NCI-H226 (cell line): ENCODE measurements at regions not wholly inside any gene's neighbourhood (a gene's known extent, or its start where the extent isn't known, plus 50 kb on each side); places are given as distances from the start of the nearest gene placed in this dataset.

Experiments
- DNase-seq: peaks from one replicate; pipeline ENCODE4 v3.0.0-alpha.2; 2015

DNA sequence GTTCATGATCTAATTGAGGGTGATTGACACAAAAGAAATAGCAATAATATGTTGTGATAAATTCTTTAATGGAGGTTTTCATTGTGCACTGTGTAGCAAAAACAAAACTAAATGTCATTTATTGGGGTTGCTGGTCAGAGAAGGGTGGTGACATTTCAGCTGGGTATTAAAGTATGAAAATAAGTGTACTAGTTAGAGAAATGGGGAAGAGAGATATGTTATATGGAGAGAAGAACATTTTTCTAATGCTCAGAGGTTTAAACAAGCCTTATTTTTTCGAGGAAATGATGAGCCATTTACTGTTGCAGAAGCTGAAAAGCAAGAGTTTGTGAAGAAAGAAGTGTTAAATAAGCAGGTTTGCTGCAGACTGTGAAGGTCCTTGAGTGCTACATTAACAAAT is 142.7 kb upstream of the PAQR3 start:
- no peak for DNase-seq

DNA sequence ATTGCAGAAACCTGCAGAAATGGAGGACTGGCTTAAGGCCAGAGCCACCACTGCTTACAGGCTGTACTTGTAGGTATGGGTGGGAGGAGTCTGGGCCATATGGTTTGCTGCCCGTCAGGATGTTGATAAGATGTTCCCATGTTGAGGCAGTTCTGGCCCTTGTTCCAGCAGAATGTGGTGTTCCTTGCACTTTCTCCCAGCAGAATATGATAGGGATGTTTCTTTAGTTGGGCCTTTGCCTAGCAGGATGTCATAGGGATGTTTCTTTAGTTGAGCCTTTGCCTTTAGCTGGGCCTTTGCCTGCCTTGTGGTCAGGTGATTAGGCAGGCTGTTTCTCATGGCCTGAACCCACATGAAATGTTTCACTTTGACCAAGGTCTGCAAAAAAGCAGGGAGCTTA is 139.1 kb upstream of the PAQR3 start:
- no peak for DNase-seq

DNA sequence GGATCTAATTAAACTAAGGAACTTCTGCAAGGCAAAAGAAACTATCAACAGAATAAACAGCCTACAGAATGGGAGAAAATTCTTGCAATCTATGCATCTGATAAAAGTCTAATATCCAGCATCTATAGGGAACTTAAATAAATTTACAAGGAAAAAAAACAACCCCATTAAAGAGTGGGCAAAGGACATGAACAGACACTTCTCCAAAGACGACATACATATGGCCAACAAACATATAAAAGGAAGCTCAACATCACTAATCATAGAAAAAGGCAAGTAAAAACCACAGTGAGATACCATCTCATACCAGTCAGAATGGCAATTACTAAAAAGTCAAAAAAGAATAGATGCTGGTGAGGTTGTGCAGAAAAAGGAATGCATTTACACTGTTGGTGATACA is 134.8 kb upstream of the PAQR3 start:
- DNase-seq: no peak

DNA sequence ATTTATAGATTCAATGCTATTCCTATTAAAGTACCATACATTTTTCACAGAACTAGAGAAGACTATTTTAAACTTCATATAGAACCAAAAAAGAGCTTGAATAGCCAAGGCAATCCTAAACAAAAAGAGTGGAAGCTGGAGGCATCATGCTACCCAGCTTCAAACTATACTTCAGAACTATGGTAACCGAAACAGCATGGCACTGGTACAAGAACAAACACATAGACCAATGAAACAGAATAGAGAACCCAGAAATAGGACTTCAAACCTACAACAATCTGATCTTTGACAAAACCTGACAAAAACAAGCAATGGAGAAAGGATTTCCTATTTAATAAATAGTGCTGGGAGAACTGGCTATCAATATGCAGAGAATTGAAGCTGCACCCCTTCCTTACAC is 134.2 kb upstream of the PAQR3 start:
- no peak for DNase-seq

DNA sequence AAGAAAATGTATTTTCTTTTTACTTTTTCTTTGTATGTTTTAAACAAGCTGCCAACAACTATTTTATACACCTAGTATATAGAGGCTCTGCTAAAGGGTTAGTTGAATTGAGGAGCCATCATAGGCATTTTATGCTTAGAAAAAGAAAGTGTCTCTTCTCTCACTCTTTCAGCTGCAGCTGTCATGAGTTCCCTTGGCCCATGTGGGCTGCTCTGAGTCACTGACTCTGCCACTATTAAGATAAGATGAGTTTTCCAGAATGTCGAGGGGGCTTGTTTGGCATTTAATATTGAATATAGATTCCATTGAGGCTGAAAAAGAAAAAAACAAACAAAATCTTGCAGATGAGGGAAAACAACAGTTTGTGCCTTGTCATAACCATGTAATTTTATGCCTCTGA is 126.0 kb upstream of the PAQR3 start:
- no peak for DNase-seq

DNA sequence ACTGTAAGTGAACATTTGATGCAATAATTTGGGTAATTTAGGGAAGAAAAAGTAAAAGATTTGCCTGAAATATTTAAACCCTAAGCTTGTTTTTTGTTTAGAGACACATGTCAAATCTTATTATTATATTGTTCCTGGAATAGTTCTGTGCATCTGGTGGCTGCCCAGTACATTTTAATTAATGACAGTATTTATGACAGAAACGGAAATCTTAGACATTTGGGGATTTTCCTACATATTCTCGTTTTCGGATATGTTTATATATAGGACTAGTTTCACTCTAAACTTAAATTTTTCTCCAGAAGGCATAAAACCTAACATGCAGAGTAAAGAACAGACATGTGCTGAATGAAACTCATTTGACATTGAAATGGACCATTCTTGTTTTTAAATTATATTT is 125.6 kb upstream of the PAQR3 start:
- no peak for DNase-seq

DNA sequence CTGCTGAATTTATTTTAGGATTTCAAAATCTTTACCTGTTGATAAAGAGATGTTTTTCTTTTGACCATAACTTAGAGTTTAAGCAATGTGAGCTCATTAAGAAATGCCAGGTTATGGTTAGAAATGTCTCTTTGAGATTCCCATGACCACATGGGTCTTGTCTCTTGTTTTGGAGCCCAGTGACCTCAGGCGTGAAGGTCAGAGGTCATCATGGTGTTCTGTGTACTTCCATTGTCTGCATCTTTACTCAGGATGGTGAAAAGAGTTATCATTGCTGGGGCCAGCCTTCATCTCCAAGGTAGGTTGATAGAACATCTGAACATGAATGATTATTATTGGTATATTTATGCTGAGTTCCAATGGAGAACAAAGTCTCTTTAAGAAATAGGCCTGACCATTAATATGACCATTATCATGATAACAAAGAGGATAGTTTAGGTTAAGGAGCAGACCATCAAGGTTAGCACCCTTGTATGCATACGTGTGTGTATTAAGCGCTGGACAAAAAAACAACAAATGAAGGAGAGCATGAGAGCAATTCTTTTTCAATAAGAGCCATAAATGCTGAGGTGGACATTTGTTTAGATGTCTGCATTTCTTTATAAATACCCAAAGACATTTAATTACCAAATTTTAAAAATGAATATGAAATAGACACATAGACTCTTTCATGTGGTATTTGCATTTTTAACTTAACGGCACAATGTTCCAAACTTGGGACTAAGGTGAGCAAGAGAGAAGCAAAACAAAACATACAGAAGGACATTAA is 120.6 kb upstream of the PAQR3 start:
- DNase-seq: no peak

DNA sequence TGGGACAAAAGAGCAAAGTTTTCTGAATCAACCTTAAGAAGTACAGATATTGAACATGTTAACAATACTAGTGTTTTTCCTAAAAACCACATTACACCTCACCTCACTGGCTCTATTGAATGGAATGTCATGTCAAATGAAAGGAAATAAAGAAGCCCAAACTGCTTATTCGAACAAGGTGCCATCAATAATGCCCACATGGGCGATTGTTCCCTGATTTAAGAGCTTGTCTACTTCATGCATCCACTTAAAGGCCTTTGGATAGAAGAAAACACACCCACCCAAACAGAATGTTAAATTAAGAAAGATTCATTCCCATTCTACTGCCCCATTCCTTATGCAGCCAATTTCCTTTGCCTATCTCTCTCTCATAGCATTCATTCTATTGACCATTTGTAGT is 118.5 kb upstream of the PAQR3 start:
- DNase-seq: no peak

DNA sequence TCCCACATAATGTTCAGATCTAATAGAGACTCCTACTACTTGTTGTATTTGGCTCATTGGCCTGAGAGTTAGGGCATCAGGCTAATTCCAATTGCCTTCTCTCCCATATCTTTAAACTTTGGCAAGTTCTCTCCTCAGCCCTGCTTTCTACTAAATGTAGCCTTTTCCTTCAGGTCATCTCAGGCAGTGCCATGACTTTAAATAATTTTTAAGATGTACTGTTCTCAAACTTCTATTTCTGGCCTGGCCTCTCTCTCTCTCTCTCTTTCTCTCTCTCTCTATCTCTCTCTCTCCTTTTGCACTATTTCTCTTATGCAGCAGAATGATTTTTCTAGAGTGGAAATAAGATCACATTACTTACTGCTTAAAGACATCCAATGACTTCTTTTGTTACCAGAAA is 114.5 kb upstream of the PAQR3 start:
- DNase-seq: no peak

DNA sequence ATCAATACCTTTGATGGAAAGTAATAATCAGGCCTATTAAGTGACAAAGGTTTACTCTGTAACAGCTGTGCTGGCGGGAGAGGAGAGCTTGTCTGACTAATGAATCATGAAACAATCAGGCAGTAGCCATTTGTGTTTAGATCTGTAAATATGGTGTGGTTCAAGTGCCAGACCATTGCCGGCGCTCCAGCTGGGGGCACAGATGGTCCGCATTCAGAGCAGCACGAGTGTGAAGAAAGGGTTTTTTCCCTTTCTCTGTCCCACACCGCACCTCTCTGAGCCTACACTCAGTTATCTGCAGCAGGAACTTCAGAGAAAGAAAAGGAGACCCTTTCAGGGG is 111.3 kb upstream of the PAQR3 start:
- no peak for DNase-seq

DNA sequence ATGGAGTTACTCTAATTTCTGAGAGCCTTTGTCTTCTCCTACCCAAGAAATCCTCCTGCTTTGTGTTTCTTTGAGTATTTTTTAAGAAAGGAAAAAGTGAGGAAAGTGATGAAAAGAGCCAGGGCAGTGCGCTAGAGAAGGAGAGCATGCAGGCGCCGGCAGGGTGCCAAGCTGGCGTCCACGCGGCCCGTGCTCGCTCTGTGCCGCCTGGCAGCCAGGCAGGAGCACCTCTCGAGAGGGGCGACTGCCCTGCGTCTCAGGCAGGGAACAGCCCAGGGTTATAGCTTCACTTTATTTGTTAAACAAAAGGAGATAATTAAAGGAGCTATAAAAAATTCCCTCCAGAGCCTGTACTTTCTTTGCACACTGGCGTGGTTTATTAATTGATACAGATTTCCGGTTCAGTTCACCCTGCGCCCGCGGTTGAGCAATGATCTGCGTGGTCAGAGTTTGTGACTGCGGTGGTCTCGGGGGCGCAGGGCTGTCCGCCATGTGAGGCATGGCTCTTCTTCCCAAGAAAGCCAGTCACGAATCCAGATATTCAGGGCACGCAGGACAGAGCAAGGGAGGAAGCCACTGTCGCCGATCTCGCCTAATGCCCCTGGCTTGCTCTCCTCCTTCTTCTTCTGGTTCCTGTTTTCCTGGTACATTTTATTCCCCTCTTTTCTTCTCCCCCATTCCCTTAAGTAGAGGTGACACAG is 110.8 kb upstream of the PAQR3 start:
- DNase-seq: no peak

DNA sequence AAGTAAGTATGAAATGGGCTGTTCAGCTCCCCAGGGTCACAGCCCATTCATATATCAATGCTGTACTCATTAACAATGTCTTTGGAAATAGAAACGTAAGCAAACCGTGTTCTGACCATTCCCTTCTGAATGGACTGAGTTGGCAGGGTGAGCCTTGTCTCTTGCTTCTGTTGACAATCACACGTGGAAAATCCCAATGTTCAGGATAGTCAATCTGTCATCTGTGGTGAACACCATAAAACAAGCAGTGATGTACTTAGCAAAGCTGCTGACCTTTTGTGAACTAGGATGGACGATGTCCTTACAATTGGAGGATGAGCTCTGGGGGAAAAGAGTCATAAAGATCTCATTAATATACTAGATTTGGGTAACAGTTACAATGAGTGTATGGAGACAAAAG is 109.6 kb upstream of the PAQR3 start:
- DNase-seq: no peak

DNA sequence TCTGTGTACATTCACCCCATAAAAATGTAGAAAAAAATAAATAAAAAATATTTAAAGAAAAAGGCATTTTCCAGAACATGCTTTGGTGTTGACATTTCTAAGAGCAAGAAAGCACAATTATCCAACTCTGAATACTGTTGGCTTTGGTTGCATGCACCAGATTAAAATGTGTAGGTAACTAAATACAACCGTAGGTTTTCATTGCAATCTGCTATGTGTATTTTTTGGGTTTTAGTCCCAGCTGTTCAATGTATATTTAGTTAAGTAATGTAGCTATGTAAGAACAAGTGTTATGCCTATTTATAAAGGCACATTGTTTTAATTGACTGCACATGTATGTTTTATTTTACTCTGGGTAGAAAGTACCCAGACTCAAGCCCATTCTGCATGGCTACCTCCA is 108.1 kb upstream of the PAQR3 start:
- no peak for DNase-seq

DNA sequence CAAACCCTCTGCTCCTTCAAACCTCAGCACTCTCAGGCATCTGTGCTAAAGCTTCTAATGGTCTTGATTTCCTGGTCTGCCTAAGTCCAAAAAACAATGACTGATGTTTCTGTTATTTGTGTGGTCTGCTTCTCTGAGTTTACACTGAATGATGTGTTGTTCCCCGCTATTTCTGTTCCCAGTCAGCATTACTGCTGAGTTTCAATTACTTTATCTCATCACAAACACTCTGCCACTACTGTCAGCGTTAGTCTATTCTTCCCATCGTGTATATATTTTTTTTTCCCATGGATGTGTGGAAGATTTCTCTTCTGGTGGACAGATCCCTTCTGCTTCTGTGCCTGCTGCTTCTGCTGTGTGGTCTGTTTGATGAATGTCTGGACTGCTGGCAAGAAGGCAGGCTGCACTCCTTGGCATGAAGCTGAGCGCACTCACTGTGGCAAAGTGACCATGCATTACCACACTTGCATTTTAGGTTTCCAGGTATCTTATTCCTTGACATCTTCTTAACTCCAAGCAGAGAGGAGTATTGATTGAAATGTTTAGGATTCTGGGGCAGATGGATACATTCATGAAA is 106.9 kb upstream of the PAQR3 start:
- no peak for DNase-seq

DNA sequence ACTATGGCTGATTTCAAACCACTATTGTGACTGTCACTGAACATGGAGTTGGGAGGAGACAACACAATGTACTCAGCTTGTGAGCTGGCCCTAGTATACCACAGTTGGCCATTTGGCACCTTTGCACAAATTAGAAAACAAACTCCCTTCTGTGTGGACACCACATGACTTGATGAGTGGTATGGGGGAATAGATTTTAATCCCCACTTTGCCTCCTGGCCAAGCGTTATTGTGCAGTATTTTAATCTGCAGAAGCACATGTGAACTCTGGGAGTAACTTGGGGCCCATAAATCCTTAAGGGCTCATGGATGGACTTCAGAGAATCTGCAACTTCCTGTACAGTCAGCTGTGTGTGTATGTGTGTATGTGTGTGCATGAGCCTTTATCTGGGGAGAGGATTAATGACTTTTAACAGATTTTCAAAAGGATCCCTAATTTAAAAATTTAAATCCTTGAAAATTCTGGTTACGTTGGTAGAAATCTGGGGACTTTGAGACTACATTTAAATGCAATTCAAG is 105.0 kb upstream of the PAQR3 start:
- peak; percentile 1 for DNase-seq

DNA sequence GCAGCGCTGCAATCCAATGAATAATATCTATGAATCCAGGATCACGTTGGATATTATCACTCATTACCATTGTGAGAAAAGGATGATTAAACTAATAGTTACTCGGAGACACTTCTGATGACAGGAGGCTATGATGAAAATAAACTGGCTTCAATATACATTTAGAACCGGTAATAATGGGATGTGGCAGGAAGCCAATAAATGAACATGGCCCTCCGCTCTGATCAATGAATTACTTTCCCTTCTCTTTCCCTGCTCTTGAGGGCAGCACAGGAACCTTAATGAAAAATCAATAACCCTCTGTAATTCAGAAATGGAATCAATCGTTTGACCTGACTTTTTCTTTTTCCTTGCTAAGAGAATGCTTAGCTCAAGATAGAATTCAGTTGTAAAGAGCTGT is 103.9 kb upstream of the PAQR3 start:
- DNase-seq: no peak

DNA sequence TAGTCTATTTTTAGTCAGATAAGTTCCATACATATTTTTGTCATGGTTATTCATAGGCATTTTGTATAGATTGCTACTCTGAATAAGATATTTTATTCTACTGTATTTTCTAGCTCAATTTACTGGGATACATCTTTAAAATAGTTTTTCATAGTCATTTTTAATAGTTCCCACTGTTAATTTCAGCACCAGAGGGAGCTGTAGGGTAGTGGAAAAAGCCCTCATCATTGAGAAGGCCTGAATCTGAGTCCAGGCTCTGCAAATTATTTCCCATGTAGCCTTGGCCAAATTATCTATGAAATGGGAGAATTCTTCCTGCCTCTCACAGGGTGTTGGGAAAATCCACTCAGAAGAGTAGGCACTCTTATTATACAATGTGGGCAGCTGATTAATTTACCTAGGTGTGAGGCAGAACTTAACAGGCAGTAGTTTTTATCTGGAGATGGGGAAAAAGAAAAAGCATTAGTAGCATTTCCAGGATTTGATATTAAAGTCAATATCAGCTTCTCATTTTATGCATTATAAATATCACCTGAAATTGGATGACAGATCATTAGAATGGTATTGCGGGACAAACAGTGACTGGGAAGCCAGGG is 102.9 kb upstream of the PAQR3 start:
- DNase-seq: peak; percentile 19

DNA sequence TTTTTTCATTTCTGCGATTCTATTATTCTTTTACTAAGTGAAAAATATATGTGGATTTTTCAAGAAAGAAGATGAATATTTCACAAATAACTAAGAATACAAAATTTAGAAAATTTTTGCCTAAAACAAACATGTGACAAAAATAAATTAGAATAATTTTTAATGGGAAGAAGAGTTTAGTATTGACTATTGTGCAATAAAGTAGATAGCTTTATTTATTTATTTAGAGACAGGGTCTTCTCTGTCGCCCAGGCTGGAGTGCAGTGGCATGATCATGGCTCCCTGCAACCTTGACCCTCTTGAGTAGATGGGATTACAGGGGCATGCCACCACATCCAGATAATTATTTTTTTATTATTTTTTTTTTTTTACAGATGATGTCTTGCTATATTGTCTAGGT is 95.3 kb upstream of the PAQR3 start:
- no peak for DNase-seq

DNA sequence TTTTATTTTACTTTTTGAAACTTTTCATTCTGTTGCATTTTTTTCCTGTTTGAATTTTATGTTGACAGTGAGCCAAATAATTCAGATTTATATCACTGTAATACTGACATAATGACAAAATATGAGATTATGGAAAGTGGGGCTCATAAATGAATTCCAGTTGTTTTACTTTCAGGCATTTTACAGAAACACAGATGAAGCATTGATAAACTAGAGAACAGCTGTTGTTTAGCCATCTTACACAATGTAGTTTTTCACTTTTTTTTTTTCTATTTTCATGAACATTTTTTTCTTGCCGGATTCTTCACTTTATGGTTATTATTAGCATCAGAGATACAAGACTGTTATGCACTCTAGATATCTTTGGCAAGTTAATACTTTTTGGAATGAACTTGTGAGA is 91.7 kb upstream of the PAQR3 start:
- no peak for DNase-seq

DNA sequence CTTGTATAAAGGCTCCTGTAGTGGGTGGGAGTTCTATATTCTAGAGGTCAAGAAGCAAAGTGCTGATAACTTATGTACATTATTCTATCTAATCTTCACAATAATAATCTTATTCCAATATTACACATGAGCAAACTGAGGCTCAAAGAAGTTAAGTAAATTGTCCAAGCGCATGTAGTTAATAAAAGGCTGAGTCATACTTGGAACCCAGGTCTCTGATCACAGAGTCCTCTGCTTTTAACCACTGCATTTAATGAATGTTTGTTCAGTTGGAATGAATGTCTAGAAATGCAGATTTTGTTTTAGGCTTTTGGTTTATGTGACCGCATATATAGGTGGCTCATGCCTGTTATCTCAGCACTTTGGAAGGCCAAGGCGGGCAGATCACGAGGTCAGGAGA is 88.4 kb upstream of the PAQR3 start:
- DNase-seq: no peak

DNA sequence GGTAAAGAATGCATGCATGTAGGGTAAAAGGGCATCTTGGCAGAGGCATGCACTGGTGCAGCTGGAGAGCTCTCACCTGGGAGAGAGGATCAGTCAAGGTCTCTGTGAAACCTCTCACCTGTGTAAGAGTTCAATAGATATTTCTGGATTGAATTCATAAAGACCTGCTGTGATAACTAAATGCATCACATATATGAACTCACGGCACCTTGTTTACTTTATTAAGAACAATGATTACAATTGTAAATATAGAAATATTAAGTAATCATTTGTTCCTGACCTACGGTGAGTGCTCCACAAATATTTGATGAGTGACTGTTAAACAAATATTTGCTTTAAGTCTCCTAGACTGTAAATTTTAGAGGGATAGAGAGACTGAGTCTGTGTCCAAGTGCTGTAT is 85.9 kb upstream of the PAQR3 start:
- DNase-seq: no peak

DNA sequence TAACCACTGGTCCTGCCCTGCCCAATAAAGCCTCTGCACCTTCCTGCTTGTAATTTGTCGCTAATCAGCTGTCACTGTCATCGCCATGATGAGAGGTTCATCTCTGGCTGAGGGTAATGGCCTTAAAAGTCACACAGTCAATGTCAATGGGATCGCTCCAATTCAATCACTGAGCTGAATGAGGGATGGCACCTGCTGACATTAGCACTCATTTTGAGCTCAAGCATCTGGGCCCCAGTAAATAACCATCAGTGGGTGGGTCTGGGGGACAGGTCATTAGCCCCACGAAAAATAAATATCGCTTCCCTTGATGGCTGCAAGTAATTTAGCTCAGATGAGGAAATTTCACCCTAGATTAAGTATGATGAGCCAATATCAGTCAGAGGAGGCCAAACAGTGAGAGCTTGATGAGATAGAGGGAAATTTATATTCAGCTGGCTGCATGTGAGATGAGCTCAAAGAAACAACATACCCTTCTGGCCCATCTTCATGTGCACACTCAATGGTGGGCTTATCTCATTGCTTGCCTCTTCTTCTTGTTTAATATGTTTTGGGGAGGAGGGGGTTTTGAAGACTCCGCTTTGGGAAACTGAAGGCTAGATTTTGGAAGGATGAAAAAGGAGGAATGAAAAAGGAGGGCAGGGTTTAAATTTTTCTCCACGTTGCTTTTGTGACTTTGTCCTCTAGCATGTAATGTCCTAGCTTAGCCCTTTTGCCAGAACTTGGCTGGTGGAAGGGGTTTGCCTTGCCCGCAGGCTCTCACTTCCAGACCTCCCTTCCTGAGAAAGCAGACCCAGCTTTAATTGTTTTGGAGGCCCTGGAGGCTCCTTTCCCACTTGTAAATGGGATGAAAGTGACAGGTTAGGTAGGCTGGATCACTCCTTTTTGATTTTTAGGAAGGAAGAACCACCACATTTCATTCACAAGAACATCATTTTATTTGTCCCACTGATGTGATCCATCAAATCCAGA is 84.8 kb upstream of the PAQR3 start:
- DNase-seq: no peak

DNA sequence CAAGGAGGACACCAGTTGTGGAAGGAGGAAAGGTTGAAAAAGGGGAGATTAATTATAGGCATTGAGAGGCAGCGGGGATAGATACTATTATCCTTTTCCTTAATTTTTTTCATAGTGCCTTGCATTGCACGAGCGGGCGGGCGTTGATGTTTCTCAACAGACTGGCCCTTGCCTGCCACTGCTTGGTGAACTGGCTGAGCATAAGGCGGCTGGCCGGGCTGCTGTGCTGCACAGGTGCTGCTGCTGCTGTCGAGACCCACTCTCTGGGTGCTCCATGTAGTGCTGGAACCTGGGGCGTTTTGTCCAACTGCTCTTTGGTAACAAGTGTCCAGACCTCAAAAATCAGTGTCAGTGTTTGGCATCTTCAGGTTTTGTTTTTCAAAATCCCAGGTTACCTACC is 83.3 kb upstream of the PAQR3 start:
- DNase-seq: no peak
